ENCODE measurements at regions not wholly inside any gene's neighbourhood (a gene's known extent, or its start where the extent isn't known, plus 50 kb on each side); places are given as distances from the start of the nearest gene placed in this dataset.

DNA sequence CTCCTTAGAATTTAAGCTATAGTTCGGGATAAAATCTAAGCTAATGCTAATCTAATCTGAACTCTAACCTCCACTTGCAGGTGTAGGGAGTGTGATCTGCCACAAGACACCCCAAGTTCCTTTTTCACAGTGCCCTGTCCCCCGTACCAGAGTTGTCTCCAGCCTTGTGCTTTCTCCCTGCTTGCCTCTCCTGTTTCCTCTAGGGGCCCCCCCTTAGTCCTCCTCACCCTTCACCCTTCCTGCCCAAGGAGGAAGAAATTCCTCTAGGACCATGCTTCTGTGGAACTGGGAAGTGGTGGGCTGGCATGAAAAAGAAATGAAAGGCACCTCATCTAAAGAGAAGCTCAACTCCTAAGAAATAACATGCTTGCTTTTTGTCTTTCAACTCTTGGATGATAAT is 50.2 kb upstream of the BCL9 start:
- in situ Hi-C loops (cut with MboI; ENCODE audit: low sequenced_read_pairs) (loop anchor here (5.0 to 25.0 kb wide), 3 partner anchors 146 to 396 kb away; no protein-coding TSS in a partner anchor), intact Hi-C loops (cut with micrococcal nuclease) (no loop called here), dilution Hi-C loops (cut with HindIII; ENCODE audit: low sequenced_read_pairs, unreplicated experiment) (no loop called here)
- Histone ChIP-seq H3K79me1 (ENCODE audit: low read depth in 1 of 2, low read length in 2 of 2) (no peaks in the 10 kb centered on the region), H3K4me2 (ENCODE audit: low read depth, low read length) (no peak overlapping the region), H3K23ac (ENCODE audit: low read depth, low read length) (no peak overlapping the region), H3K36me3 (ENCODE audit: control insufficient read depth, insufficient read depth, low read length) (no peaks in the 10 kb centered on the region), H3K14ac (replicated peaks; ENCODE audit: low read depth, low read length) (no peak overlapping the region), H2AFZ (replicated peaks; ENCODE audit: low read length, poor library complexity) (no peak overlapping the region), H3K27me3 (ENCODE audit: control insufficient read depth, insufficient read depth, low read length) (no peaks in the 10 kb centered on the region; the same call in 1 of the 2 replicates), H2BK15ac (ENCODE audit: low read depth, low read length) (no peak overlapping the region), H2BK5ac (ENCODE audit: low read depth, low read length, poor library complexity, severe bottlenecking) (no peak overlapping the region), H3K9me3 (ENCODE audit: control insufficient read depth, insufficient read depth, low read length) (no peaks in the 10 kb centered on the region), H3K27ac (ENCODE audit: insufficient read depth, low read length) (no peak overlapping the region), H3K18ac (ENCODE audit: low read depth, low read length) (no peak overlapping the region), H3K4ac (ENCODE audit: low read depth, low read length) (no peak overlapping the region), H2BK120ac (ENCODE audit: low read depth, low read length) (no peak overlapping the region), H3K9me1 (ENCODE audit: insufficient read depth, low read length) (no peaks in the 10 kb centered on the region), H2BK20ac (ENCODE audit: low read depth, low read length) (no peak overlapping the region), H4K91ac (ENCODE audit: insufficient read depth, low read depth, low read length) (no peak overlapping the region), H4K8ac (ENCODE audit: low read depth in 2 of 2, low read length in 2 of 2) (no peak overlapping the region), H3K56ac (ENCODE audit: extremely low read depth, insufficient read depth, low read length) (no peak overlapping the region), H2AK5ac (ENCODE audit: low read depth, low read length) (no peak overlapping the region), H4K20me1 (ENCODE audit: insufficient read depth, low read length) (no peaks in the 10 kb centered on the region), H2AK9ac (replicated peaks; ENCODE audit: low read depth, low read length, poor library complexity) (no peak overlapping the region), H3K4me3 (ENCODE audit: insufficient read depth, low read depth, low read length) (no peak overlapping the region), H4K5ac (ENCODE audit: low read depth, low read length) (no peak overlapping the region), H3K9ac (ENCODE audit: low read depth, low read length) (no peak overlapping the region), H3K4me1 (ENCODE audit: control insufficient read depth, insufficient read depth, low read length) (no peaks in the 10 kb centered on the region)
- CTCF ChIA-PET, result interaction anchor here (0.6 to 1.3 kb wide), 2 partner anchors 135 to 248 kb away, joined by 3 read pairs; no protein-coding TSS in a partner anchor
- POLR2A ChIA-PET (ENCODE audit: unreplicated experiment), result interaction anchor here (0.6 kb wide), 1 partner anchor 12 kb away, joined by 3 read pairs; no protein-coding TSS in a partner anchor
- no peak for DNase-seq
- TF ChIP-seq, protein P1, sequence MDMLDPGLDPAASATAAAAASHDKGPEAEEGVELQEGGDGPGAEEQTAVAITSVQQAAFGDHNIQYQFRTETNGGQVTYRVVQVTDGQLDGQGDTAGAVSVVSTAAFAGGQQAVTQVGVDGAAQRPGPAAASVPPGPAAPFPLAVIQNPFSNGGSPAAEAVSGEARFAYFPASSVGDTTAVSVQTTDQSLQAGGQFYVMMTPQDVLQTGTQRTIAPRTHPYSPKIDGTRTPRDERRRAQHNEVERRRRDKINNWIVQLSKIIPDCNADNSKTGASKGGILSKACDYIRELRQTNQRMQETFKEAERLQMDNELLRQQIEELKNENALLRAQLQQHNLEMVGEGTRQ (IDR thresholded peaks at IDR 0.05; ENCODE audit: low read depth, low read length), result no peak
- TF ChIP-seq CEBPB (IDR thresholded peaks at IDR 0.05; ENCODE audit: low read depth, low read length) (no peak), SMC3 (IDR thresholded peaks at IDR 0.05; ENCODE audit: low read depth, low read length) (no peak), NFE2L2 (IDR thresholded peaks at IDR 0.05; ENCODE audit: low read depth, low read length) (no peak), BHLHE40 (IDR thresholded peaks at IDR 0.05; ENCODE audit: low read depth, low read length) (no peak), MAZ (IDR thresholded peaks at IDR 0.05; ENCODE audit: borderline replicate concordance, low read depth, low read length) (no peak), FOS (IDR thresholded peaks at IDR 0.05; ENCODE audit: low read depth, low read length) (no peak), POLR2A (IDR thresholded peaks at IDR 0.05; ENCODE audit: low read depth, low read length) (no peak), RAD21 (IDR thresholded peaks at IDR 0.05; ENCODE audit: low read length) (no peak), CTCF (conservative IDR thresholded peaks at IDR 0.05; ENCODE audit: low read depth, low read length) (no peak), MXI1 (IDR thresholded peaks at IDR 0.05; ENCODE audit: borderline replicate concordance, low read depth, low read length) (no peak), RFX5 (IDR thresholded peaks at IDR 0.05; ENCODE audit: low read depth, low read length) (no peak), MAFK (IDR thresholded peaks at IDR 0.05; ENCODE audit: low read depth, low read length) (no peak), CHD1 (IDR thresholded peaks at IDR 0.05; ENCODE audit: low read depth, low read length) (no peak), RCOR1 (IDR thresholded peaks at IDR 0.05; ENCODE audit: insufficient replicate concordance, low read length) (no peak)
- TF ChIP-seq, protein P2, sequence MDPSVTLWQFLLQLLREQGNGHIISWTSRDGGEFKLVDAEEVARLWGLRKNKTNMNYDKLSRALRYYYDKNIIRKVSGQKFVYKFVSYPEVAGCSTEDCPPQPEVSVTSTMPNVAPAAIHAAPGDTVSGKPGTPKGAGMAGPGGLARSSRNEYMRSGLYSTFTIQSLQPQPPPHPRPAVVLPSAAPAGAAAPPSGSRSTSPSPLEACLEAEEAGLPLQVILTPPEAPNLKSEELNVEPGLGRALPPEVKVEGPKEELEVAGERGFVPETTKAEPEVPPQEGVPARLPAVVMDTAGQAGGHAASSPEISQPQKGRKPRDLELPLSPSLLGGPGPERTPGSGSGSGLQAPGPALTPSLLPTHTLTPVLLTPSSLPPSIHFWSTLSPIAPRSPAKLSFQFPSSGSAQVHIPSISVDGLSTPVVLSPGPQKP (IDR thresholded peaks at IDR 0.05; ENCODE audit: borderline replicate concordance, low read depth, low read length), result no peak
- WGBS, 2 experiments (ENCODE audit: extremely low coverage in 2 of 2, insufficient read length in 1 of 2), result no CpG with 5 or more reads among the region's 2 CpGs
- no TSS peak for BruUV-seq (replicated peaks)
- no peak for ATAC-seq (ENCODE audit: low read depth)
